Loucy (cell line): ENCODE measurements at regions not wholly inside any gene's neighbourhood (a gene's known extent, or its start where the extent isn't known, plus 50 kb on each side); places are given as distances from the start of the nearest gene placed in this dataset.

Experiments used
- H2AFZ ChIP-seq: fragments of 200-600 bp; sonication (generic); 2 replicates; pipeline ENCODE4 v1.6.0; 2016; ENCODE audit warnings: antibody characterized with exemption, mild to moderate bottlenecking, low read length, moderate library complexity
- H3F3A ChIP-seq: fragments of 200-600 bp; 2 replicates; pipeline ENCODE4 v1.6.0; 2016; ENCODE audit warnings: antibody characterized with exemption, low read depth, mild to moderate bottlenecking
- H3K27me3 ChIP-seq: fragments of 200-600 bp; sonication (generic); 2 replicates; pipeline ENCODE4 v1.6.1; 2014; ENCODE audit warnings: low read length, mild to moderate bottlenecking; ENCODE audit not compliant: insufficient read depth, poor library complexity, severe bottlenecking
- H3K36me3 ChIP-seq: fragments of 200-600 bp; sonication (generic); 2 replicates; pipeline ENCODE4 v1.6.1; 2016; ENCODE audit warnings: low read length; ENCODE audit not compliant: insufficient read depth
- H3K4me1 ChIP-seq: fragments of 200-600 bp; sonication (generic); 2 replicates; pipeline ENCODE4 v1.5.1; 2014; ENCODE audit warnings: low read length, mild to moderate bottlenecking; ENCODE audit not compliant: insufficient read depth, poor library complexity, severe bottlenecking
- H3K4me2 ChIP-seq: fragments of 200-600 bp; sonication (generic); 2 replicates; pipeline ENCODE4 v1.6.0; 2014; ENCODE audit warnings: antibody characterized with exemption, low read length, low read depth, mild to moderate bottlenecking; ENCODE audit not compliant: poor library complexity, severe bottlenecking
- H3K4me3 ChIP-seq: fragments of 200-600 bp; sonication (generic); 2 replicates; pipeline ENCODE4 v1.5.1; 2014; ENCODE audit warnings: low read length, mild to moderate bottlenecking, mixed read lengths; ENCODE audit not compliant: poor library complexity, severe bottlenecking
- H3K79me2 ChIP-seq: fragments of 200-600 bp; sonication (generic); 2 replicates; pipeline ENCODE4 v1.6.1; 2014; ENCODE audit warnings: low read length; ENCODE audit not compliant: insufficient read depth
- H3K9ac ChIP-seq: fragments of 200-600 bp; sonication (generic); 2 replicates; pipeline ENCODE4 v1.6.0; 2014; ENCODE audit warnings: mild to moderate bottlenecking, low read depth, low read length, moderate library complexity; ENCODE audit not compliant: poor library complexity, severe bottlenecking
- H3K9me2 ChIP-seq: fragments of 200-600 bp; sonication (generic); replicated peaks from 2 replicates; pipeline ENCODE4 v1.6.1; 2016; ENCODE audit warnings: low read depth, low read length, mixed read lengths
- H3K9me3 ChIP-seq: fragments of 200-600 bp; sonication (generic); 2 replicates; pipeline ENCODE4 v1.6.1; 2014; ENCODE audit warnings: mild to moderate bottlenecking, antibody characterized with exemption, low read length, low read depth; ENCODE audit not compliant: insufficient read depth
- H4K20me1 ChIP-seq: fragments of 200-600 bp; sonication (generic); 2 replicates; pipeline ENCODE4 v1.6.0; 2014; ENCODE audit warnings: antibody characterized with exemption, low read length, mild to moderate bottlenecking; ENCODE audit not compliant: insufficient read depth, poor library complexity, severe bottlenecking
- EZH2phosphoT487 ChIP-seq: fragments of 200-600 bp; IDR thresholded peaks from 2 replicates; pipeline ENCODE4 v1.6.1; 2018; ENCODE audit warnings: antibody characterized with exemption, mild to moderate bottlenecking, moderate library complexity, borderline replicate concordance
- TF ChIP-seq, protein P1 (sequence below): fragments of 200-600 bp; sonication (generic); conservative IDR thresholded peaks from 2 replicates; pipeline ENCODE4 v1.5.1; 2014; ENCODE audit warnings: mild to moderate bottlenecking, antibody characterized with exemption, low read length

GRCh38 chr1:187924252-187924651 is 1095.5 kb downstream of the PLA2G4A start:
- peak overlapping the region; percentile 23 for H3K4me2 ChIP-seq
- TF ChIP-seq, protein P1, sequence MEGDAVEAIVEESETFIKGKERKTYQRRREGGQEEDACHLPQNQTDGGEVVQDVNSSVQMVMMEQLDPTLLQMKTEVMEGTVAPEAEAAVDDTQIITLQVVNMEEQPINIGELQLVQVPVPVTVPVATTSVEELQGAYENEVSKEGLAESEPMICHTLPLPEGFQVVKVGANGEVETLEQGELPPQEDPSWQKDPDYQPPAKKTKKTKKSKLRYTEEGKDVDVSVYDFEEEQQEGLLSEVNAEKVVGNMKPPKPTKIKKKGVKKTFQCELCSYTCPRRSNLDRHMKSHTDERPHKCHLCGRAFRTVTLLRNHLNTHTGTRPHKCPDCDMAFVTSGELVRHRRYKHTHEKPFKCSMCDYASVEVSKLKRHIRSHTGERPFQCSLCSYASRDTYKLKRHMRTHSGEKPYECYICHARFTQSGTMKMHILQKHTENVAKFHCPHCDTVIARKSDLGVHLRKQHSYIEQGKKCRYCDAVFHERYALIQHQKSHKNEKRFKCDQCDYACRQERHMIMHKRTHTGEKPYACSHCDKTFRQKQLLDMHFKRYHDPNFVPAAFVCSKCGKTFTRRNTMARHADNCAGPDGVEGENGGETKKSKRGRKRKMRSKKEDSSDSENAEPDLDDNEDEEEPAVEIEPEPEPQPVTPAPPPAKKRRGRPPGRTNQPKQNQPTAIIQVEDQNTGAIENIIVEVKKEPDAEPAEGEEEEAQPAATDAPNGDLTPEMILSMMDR = no peak
- no peak for TF ChIP-seq EZH2phosphoT487
- H2AFZ ChIP-seq = no peak overlapping the region

DNA sequence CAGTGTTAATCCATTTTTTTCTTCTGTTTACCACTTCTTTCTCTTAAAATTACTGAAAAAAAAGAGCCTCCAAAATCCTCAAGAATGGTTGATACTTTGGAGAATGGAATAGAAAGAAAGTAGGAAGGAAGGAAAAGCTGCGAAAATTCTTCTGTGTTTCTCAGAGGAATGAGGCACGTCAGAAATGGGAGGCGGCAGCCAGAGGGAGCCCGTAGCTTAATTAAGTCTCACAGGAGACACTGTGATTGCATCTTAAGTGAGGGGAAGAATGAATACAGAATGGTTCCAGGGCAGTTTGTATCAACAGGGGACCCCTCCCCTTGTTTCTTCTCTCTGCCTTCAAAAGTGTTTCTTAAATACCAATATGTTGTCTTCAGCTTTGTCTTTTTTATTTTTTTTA is 1099.5 kb downstream of the PLA2G4A start:
- Histone ChIP-seq H4K20me1 (no peaks in the 10 kb centered on the region), H3K9me2 (no peaks in the 10 kb centered on the region), H3K4me1 (no peaks in the 10 kb centered on the region), H3K4me2 (no peak overlapping the region), H3K9me3 (no peaks in the 10 kb centered on the region), H3K27me3 (no peaks in the 10 kb centered on the region), H2AFZ (no peak overlapping the region), H3K4me3 (no peak overlapping the region), H3K79me2 (no peaks in the 10 kb centered on the region), H3K9ac (no peak overlapping the region), H3K36me3 (no peaks in the 10 kb centered on the region), H3F3A (no peaks in the 10 kb centered on the region)
- TF ChIP-seq EZH2phosphoT487 = no peak
- TF ChIP-seq, protein P1 = no peak; the same call in 1 of the 2 replicates

More at GRCh38 chr1:187924252-187924651, 1095.5 kb downstream of the PLA2G4A start:
- Histone ChIP-seq H3K4me1 (no peaks in the 10 kb centered on the region), H3K9ac (no peak overlapping the region), H3K79me2 (no peaks in the 10 kb centered on the region), H3F3A (no peaks in the 10 kb centered on the region), H3K27me3 (no peaks in the 10 kb centered on the region), H3K36me3 (no peaks in the 10 kb centered on the region), H3K4me3 (no peak overlapping the region), H3K9me2 (no peaks in the 10 kb centered on the region), H3K9me3 (no peaks in the 10 kb centered on the region), H4K20me1 (no peaks in the 10 kb centered on the region)

DNA sequence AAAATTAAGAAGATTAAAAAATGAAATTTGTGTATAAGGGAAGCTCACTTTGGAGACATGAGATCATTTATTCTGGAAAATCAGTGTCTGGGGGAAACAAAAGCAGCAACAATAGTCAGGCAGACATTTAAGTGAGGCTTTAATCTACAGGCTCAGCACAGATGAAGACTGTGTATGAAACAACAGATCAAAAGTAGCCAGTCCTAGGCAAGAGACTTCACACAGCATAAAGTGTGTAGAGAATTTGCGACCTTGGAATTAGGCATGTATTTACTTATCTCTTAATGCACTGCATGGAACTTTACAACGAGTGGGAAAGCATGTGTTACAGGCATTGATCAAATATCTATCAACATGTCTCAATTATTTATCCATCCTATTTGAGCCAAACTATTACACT is 1099.9 kb downstream of the PLA2G4A start:
- Histone ChIP-seq H3K27me3 (no peaks in the 10 kb centered on the region), H3K4me3 (no peak overlapping the region), H3K79me2 (no peaks in the 10 kb centered on the region), H3K4me2 (no peak overlapping the region), H3K4me1 (no peaks in the 10 kb centered on the region), H3K9ac (no peak overlapping the region), H3F3A (no peaks in the 10 kb centered on the region), H3K9me3 (no peaks in the 10 kb centered on the region), H3K9me2 (no peaks in the 10 kb centered on the region), H2AFZ (no peak overlapping the region), H4K20me1 (no peaks in the 10 kb centered on the region), H3K36me3 (no peaks in the 10 kb centered on the region)
- TF ChIP-seq, protein P1 = no peak
- no peak for TF ChIP-seq EZH2phosphoT487
